ENCODE measurements at regions not wholly inside any gene's neighbourhood (a gene's known extent, or its start where the extent isn't known, plus 50 kb on each side); places are given as distances from the start of the nearest gene placed in this dataset.

DNA sequence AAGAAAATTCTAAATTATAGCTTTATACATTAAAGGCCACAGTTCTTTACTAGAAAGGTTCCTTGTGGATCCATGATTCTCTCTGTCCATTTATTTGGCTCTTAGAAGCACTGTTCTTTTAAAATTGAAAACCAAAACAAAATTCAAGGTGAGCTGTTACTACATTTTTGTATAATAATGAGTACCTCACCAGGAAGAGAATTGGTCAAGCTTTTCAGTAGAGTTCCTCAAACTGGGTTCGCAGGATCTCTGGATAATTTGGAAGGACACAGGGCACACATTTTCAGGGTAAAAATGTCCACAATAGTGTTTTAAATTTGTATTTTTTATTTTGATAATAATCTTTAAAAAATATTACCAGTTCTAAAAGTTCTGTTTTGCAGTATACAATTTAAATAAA, 93.0 kb downstream of the PPP1R3A start:
- TF ChIP-seq, protein P1, sequence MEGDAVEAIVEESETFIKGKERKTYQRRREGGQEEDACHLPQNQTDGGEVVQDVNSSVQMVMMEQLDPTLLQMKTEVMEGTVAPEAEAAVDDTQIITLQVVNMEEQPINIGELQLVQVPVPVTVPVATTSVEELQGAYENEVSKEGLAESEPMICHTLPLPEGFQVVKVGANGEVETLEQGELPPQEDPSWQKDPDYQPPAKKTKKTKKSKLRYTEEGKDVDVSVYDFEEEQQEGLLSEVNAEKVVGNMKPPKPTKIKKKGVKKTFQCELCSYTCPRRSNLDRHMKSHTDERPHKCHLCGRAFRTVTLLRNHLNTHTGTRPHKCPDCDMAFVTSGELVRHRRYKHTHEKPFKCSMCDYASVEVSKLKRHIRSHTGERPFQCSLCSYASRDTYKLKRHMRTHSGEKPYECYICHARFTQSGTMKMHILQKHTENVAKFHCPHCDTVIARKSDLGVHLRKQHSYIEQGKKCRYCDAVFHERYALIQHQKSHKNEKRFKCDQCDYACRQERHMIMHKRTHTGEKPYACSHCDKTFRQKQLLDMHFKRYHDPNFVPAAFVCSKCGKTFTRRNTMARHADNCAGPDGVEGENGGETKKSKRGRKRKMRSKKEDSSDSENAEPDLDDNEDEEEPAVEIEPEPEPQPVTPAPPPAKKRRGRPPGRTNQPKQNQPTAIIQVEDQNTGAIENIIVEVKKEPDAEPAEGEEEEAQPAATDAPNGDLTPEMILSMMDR (conservative IDR thresholded peaks at IDR 0.05; ENCODE audit: low read depth, low read length) = no peak
- DNase-seq (ENCODE audit: low read depth) = no peak
- H3K4me3 ChIP-seq (ENCODE audit: low read depth, low read length) = no peak overlapping the region

DNA sequence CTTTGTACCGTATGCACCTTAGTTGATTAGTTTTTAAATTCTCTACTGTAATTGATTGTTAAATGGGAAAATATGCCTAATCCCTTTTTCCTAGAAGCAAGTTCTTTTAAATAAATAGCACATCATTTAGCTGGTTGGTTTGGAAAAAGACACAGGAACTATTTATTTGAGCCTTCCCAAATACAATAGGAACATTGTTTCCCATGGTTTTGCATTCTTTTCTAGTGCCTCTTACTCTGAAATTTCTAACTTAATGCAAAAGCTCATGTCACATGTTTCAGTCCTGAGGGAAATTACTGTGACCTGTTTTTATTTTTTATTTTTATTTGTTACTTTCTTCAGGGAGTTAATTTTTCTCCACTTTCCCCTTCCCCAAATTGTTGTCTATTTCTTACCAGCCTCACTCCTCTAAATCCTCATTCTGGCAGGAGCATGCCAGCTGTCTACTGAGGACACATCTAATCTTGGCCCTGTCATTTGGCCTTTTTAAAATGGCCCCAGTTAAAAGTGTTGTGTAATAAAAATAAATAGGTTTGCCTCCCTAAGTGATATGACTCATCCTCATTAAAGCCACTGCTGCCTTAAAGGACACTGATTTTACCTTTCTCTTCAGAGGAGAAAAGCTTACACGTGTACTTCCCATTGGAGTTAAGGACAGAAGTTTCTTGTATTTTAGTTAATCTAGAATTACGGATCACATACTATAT, 94.5 kb downstream of the PPP1R3A start:
- no peak overlapping the region for H3K4me3 ChIP-seq (ENCODE audit: low read depth, low read length)
- DNase-seq (ENCODE audit: low read depth) = no peak
- TF ChIP-seq, protein P1 (conservative IDR thresholded peaks at IDR 0.05; ENCODE audit: low read depth, low read length) = no peak

DNA sequence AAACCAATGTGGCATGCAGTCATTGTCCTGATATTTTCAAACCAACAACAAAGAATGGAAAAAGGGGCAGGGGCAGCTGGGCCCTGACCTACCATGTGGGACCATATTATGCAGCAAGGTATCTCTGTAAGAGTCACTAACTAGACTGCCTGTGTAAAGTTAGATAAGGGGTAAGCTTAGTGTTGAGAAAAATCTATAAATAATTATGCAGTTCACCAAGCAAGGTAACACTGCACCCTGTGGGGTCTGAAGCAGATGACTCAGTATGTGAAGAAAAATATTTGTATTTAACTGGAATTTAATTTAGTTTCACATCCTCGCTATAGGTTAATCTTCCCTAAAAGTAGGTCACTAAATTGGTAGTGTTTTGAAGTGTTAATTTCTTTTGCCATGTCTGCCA, 99.3 kb downstream of the PPP1R3A start:
- TF ChIP-seq, protein P1 (conservative IDR thresholded peaks at IDR 0.05; ENCODE audit: low read depth, low read length) = no peak

DNA sequence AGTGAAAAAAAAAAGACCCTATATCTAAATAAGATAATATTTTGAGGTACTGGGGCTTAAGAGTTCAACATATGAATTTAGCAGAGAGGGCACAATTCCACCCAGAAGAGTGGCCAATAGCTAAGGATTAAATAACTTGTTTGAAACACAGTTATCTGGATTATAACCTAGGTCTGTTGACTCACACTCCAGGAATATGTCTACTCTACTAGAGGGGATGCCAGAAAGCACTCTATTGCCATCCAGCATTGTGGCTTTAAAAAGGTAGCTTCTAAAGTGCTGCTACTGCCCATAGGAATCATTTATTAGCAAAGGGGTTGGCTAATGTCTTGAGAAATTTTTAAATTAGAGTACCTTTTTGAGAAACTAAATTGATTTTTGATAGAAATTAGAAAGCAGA, 102.2 kb downstream of the PPP1R3A start:
- no peak for DNase-seq (ENCODE audit: low read depth)
- no peak overlapping the region for H3K4me3 ChIP-seq (ENCODE audit: low read depth, low read length)
- TF ChIP-seq, protein P1 (conservative IDR thresholded peaks at IDR 0.05; ENCODE audit: low read depth, low read length) = no peak

More for the DNA sequence above, 99.3 kb downstream of the PPP1R3A start:
- peak; percentile 52 for DNase-seq (ENCODE audit: low read depth)
- no peak overlapping the region for H3K4me3 ChIP-seq (ENCODE audit: low read depth, low read length)

DNA sequence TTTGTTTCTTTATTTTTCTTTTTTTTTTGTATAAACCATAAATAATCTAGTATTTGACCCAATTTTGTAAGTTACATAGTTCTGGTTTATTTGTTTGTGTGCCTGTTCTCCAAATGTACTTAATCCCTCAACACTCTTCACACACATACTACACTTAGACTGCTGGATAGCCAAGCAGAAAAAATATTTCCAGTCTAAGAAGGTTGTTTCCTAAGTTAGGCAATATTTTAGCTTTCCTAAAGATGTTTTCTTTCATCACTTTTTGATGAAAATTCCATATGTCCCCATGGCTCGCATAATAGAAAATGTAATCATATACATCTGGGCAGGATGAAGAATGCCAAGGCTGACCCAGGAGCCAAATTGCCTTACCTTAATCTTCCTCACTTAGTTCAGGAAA, 105.3 kb downstream of the PPP1R3A start:
- TF ChIP-seq, protein P1 (conservative IDR thresholded peaks at IDR 0.05; ENCODE audit: low read depth, low read length) = no peak
- DNase-seq (ENCODE audit: low read depth) = no peak
- H3K4me3 ChIP-seq (ENCODE audit: low read depth, low read length) = no peak overlapping the region

DNA sequence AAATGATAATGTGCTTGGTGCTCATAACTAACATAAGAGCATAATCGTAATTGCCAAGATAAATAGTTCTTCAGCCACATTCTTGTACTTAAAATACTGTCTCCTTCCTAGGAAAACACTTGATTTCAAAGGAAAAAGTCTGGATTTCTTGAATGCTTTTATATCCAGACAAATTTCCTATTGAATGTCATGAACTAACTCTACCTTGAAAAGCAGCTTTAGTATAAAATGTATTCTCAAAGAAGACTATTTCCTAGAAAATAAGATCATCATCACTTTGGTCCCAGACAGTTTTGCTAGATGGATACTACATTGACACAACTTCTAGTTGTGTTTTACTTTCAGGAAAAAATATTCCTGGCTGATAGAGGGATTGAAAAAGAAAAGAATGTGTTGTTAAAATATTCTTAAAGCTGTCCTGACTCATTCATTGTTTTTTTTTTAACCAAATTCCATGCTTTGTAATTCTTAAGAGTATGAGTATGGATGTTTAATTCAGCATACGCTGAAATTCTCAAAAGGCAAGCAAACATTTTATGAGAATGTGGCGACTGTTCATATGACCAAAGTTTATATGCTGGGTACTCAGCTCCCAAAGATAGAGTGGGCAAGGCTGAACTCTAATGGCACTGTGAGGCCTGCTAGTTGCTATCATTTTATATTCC, 106.1 kb downstream of the PPP1R3A start:
- H3K4me3 ChIP-seq (ENCODE audit: low read depth, low read length) = no peak overlapping the region
- no peak for DNase-seq (ENCODE audit: low read depth)
- TF ChIP-seq, protein P1 (conservative IDR thresholded peaks at IDR 0.05; ENCODE audit: low read depth, low read length) = no peak

All from choroid plexus epithelial cell (primary cell).